HEK293 (cell line): ENCODE measurements at regions not wholly inside any gene's neighbourhood (a gene's known extent, or its start where the extent isn't known, plus 50 kb on each side); places are given as distances from the start of the nearest gene placed in this dataset.

Experiments
- CTCF ChIA-PET: fragments of 350-600 bp; formaldehyde crosslinking; extraction: SDS; loops from one replicate; lab custom pipeline; 2021; ENCODE audit warnings: antibody characterized with exemption; lab: Yijun Ruan, JAX
- POLR2A ChIA-PET: fragments of 300-600 bp; formaldehyde crosslinking; extraction: SDS; loops from one replicate; lab custom pipeline; 2020; ENCODE audit warnings: antibody characterized with exemption, inconsistent platforms; lab: Yijun Ruan, JAX
- H3K27ac ChIP-seq: fragments of 200-500 bp; sonication (Bioruptor generic); 2 replicates; pipeline ENCODE4 v1.5.1; 2014; ENCODE audit warnings: low read depth, low read length, control low read depth, inconsistent platforms; ENCODE audit errors: extremely low read depth
- H3K36me3 ChIP-seq, 2 experiments: fragments of 200-500 bp in 1 of 2; sonication (Bioruptor generic) in 1 of 2; 1 replicate in 1 of 2; 2 replicates in 1 of 2; pipeline ENCODE4 v1.5.1; 2014 to 2017; ENCODE audit warnings: inconsistent platforms in 2 of 2, low read length in 2 of 2; ENCODE audit not compliant: control insufficient read depth in 2 of 2, insufficient read depth in 1 of 2
- H3K4me1 ChIP-seq: fragments of 200-500 bp; sonication (Bioruptor generic); 2 replicates; pipeline ENCODE4 v1.5.1; 2014; ENCODE audit warnings: mild to moderate bottlenecking, low read length, inconsistent platforms; ENCODE audit not compliant: control insufficient read depth, insufficient read depth
- H3K4me3 ChIP-seq: 2 replicates; pipeline ENCODE4 v1.5.1; 2011; ENCODE audit warnings: low read depth, mild to moderate bottlenecking, control low read depth, low read length, moderate library complexity
- H3K9me3 ChIP-seq: fragments of 200-500 bp; sonication (Bioruptor generic); 2 replicates; pipeline ENCODE4 v1.5.1; 2014; ENCODE audit warnings: low read depth, low read length, inconsistent platforms; ENCODE audit not compliant: control insufficient read depth, insufficient read depth
- BCL11A ChIP-seq: fragments of 450-650 bp; formaldehyde crosslinking; IDR thresholded peaks from 2 replicates; pipeline ENCODE4 v1.5.1; 2016; ENCODE audit warnings: low read depth, missing biosample characterization, missing genetic modification characterization
- GFI1B ChIP-seq: fragments of 450-650 bp; formaldehyde crosslinking; IDR thresholded peaks from 2 replicates; pipeline ENCODE4 v1.5.1; 2016; ENCODE audit warnings: missing biosample characterization, missing genetic modification characterization
- SETDB1 ChIP-seq: IDR thresholded peaks from one replicate; pipeline ENCODE4 v1.6.1; 2017; ENCODE audit warnings: mild to moderate bottlenecking, low read length, moderate library complexity, mixed read lengths; ENCODE audit not compliant: insufficient read length
- ZBTB1 ChIP-seq: fragments of 450-650 bp; formaldehyde crosslinking; IDR thresholded peaks from 2 replicates; pipeline ENCODE4 v1.5.1; 2016; ENCODE audit warnings: missing biosample characterization, missing genetic modification characterization
- ZFHX2 ChIP-seq: fragments of 450-650 bp; formaldehyde crosslinking; conservative IDR thresholded peaks from 2 replicates; pipeline ENCODE4 v1.5.1; 2016; ENCODE audit warnings: missing biosample characterization, missing genetic modification characterization
- ZIC2 ChIP-seq: fragments of 450-650 bp; formaldehyde crosslinking; IDR thresholded peaks from 2 replicates; pipeline ENCODE4 v1.5.1; 2016; ENCODE audit warnings: missing biosample characterization, missing genetic modification characterization
- ZNF112 ChIP-seq: fragments of 450-650 bp; formaldehyde crosslinking; IDR thresholded peaks from 2 replicates; pipeline ENCODE4 v1.5.0; 2017; ENCODE audit warnings: missing biosample characterization, missing genetic modification characterization
- ZNF114 ChIP-seq: fragments of 450-650 bp; formaldehyde crosslinking; IDR thresholded peaks from 2 replicates; pipeline ENCODE4 v1.5.0; 2017; ENCODE audit warnings: missing biosample characterization, missing genetic modification characterization
- ZNF157 ChIP-seq: fragments of 450-650 bp; formaldehyde crosslinking; IDR thresholded peaks from 2 replicates; pipeline ENCODE4 v1.5.1; 2016; ENCODE audit warnings: missing biosample characterization, missing genetic modification characterization
- ZNF175 ChIP-seq: fragments of 450-650 bp; formaldehyde crosslinking; IDR thresholded peaks from 2 replicates; pipeline ENCODE4 v1.5.1; 2016; ENCODE audit warnings: missing biosample characterization, missing genetic modification characterization
- ZNF211 ChIP-seq: fragments of 450-650 bp; formaldehyde crosslinking; IDR thresholded peaks from 2 replicates; pipeline ENCODE4 v1.5.1; 2016; ENCODE audit warnings: low read depth, missing biosample characterization, missing genetic modification characterization
- ZNF529 ChIP-seq: fragments of 450-650 bp; formaldehyde crosslinking; IDR thresholded peaks from 2 replicates; pipeline ENCODE4 v1.5.1; 2017; ENCODE audit warnings: missing genetic modification characterization, missing biosample characterization; ENCODE audit not compliant: insufficient replicate concordance
- ZNF600 ChIP-seq: fragments of 450-650 bp; formaldehyde crosslinking; IDR thresholded peaks from 2 replicates; pipeline ENCODE4 v1.5.1; 2016; ENCODE audit warnings: missing biosample characterization, missing genetic modification characterization
- ZNF76 ChIP-seq: fragments of 450-650 bp; formaldehyde crosslinking; IDR thresholded peaks from 2 replicates; pipeline ENCODE4; 2016; ENCODE audit warnings: low read depth, missing biosample characterization, missing genetic modification characterization, borderline replicate concordance
- ZNF791 ChIP-seq: fragments of 450-650 bp; formaldehyde crosslinking; IDR thresholded peaks from 2 replicates; pipeline ENCODE4 v1.5.1; 2016; ENCODE audit warnings: missing biosample characterization, missing genetic modification characterization
- ZXDB ChIP-seq: fragments of 450-650 bp; formaldehyde crosslinking; IDR thresholded peaks from 2 replicates; pipeline ENCODE4 v1.5.1; 2016; ENCODE audit warnings: missing biosample characterization, missing genetic modification characterization
- TF ChIP-seq, protein P1 (sequence below): fragments of 450-650 bp; formaldehyde crosslinking; IDR thresholded peaks from 2 replicates; pipeline ENCODE4 v1.5.1; 2016; ENCODE audit warnings: missing biosample characterization, missing genetic modification characterization
- TF ChIP-seq, protein P2 (sequence below): fragments of 450-650 bp; formaldehyde crosslinking; IDR thresholded peaks from 2 replicates; pipeline ENCODE4 v1.5.1; 2017; ENCODE audit warnings: missing biosample characterization, mild to moderate bottlenecking, missing genetic modification characterization, moderate library complexity
- TF ChIP-seq, protein P3 (sequence below): fragments of 450-650 bp; formaldehyde crosslinking; IDR thresholded peaks from 2 replicates; pipeline ENCODE4 v1.5.1; 2016; ENCODE audit warnings: missing biosample characterization, missing genetic modification characterization
- TF ChIP-seq, protein P4 (sequence below): fragments of 450-650 bp; formaldehyde crosslinking; IDR thresholded peaks from 2 replicates; pipeline ENCODE4 v1.5.1; 2016; ENCODE audit warnings: missing biosample characterization, missing genetic modification characterization, low read depth
- TF ChIP-seq, protein P5 (sequence below): fragments of 450-650 bp; formaldehyde crosslinking; IDR thresholded peaks from 2 replicates; pipeline ENCODE4 v1.5.1; 2016; ENCODE audit warnings: missing biosample characterization, missing genetic modification characterization

DNA sequence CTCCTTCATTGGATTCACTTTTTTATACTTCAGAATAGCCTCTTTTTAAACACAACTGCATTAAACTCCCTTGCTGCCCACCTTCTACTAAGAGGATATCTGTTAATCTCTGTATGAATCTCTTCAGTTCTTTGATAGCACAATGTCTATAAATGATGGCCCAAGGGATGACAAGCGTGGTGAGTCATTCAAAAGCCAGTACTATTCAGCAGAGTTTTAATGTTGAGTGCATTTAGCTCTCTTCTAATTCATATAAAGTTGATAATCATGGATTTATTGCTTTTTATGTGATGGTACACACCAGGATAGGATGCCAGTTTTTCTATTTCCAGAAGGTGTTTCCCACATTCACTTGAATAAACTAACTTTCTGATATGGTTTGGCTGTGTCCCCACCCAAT lies 57.4 kb upstream of the HECTD2 start:
- ChIA-PET POLR2A (no interaction called here), CTCF (no interaction called here)
- Histone ChIP-seq H3K4me1 (no peaks in the 10 kb centered on the region), H3K27ac (no peak overlapping the region), H3K4me3 (no peak overlapping the region), H3K9me3 (no peaks in the 10 kb centered on the region), H3K36me3 (no peaks in the 10 kb centered on the region)
- TF ChIP-seq ZNF114 (tag by site-specific recombination) = no peak
- TF ChIP-seq ZNF791 = no peak
- no peak for TF ChIP-seq ZNF157
- TF ChIP-seq BCL11A (tag by site-specific recombination) = no peak
- TF ChIP-seq, protein P1, sequence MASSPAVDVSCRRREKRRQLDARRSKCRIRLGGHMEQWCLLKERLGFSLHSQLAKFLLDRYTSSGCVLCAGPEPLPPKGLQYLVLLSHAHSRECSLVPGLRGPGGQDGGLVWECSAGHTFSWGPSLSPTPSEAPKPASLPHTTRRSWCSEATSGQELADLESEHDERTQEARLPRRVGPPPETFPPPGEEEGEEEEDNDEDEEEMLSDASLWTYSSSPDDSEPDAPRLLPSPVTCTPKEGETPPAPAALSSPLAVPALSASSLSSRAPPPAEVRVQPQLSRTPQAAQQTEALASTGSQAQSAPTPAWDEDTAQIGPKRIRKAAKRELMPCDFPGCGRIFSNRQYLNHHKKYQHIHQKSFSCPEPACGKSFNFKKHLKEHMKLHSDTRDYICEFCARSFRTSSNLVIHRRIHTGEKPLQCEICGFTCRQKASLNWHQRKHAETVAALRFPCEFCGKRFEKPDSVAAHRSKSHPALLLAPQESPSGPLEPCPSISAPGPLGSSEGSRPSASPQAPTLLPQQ (tag by site-specific recombination) = no peak
- TF ChIP-seq ZNF211 (tag by site-specific recombination) = no peak
- TF ChIP-seq, protein P2, sequence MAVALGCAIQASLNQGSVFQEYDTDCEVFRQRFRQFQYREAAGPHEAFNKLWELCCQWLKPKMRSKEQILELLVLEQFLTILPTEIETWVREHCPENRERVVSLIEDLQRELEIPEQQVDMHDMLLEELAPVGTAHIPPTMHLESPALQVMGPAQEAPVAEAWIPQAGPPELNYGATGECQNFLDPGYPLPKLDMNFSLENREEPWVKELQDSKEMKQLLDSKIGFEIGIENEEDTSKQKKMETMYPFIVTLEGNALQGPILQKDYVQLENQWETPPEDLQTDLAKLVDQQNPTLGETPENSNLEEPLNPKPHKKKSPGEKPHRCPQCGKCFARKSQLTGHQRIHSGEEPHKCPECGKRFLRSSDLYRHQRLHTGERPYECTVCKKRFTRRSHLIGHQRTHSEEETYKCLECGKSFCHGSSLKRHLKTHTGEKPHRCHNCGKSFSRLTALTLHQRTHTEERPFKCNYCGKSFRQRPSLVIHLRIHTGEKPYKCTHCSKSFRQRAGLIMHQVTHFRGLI (tag by site-specific recombination) = no peak

DNA sequence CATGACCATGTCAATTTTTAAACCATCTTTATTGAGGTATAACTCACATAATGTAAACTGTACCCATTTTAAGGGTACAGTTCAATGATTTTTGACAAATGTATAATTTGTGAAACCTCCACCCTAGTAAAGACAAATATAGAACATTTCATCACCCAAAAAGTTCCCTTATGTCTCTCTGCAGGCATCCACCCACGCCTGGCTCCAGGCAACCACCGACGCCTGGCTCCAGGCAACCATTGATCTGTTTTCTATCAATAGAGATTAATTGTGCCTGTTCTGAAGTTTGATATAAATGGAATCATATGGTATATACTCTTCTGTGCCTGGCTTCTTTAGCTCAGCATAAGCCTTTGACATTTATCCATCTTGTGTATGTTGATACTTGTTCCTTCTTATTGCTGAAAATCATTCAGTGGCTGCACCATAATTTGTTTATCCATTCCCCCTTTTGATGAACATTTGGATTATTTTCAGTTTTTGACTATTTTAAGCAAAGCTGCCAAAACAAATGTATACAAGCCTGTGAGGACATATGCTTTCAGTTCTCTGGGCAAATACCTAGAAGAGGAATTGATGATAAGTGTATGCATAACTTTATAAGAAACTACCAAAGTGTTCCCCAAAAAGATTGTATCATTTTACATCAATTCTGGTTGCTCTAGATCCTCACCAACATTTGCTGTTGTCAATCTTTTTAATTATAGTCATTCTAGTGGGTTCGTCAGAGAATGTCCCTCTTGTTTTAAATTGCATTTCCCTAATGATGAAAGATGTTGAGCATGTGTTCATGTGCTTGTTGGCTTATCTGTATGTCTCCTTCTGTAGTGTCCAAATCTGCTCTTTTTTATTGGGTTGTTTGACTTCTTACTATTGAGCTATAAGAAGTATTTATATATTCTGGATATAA lies 55.7 kb upstream of the HECTD2 start:
- H3K36me3 ChIP-seq = no peaks in the 10 kb centered on the region
- TF ChIP-seq, protein P3, sequence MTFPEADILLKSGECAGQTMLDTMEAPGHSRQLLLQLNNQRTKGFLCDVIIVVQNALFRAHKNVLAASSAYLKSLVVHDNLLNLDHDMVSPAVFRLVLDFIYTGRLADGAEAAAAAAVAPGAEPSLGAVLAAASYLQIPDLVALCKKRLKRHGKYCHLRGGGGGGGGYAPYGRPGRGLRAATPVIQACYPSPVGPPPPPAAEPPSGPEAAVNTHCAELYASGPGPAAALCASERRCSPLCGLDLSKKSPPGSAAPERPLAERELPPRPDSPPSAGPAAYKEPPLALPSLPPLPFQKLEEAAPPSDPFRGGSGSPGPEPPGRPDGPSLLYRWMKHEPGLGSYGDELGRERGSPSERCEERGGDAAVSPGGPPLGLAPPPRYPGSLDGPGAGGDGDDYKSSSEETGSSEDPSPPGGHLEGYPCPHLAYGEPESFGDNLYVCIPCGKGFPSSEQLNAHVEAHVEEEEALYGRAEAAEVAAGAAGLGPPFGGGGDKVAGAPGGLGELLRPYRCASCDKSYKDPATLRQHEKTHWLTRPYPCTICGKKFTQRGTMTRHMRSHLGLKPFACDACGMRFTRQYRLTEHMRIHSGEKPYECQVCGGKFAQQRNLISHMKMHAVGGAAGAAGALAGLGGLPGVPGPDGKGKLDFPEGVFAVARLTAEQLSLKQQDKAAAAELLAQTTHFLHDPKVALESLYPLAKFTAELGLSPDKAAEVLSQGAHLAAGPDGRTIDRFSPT = no peak
- TF ChIP-seq ZNF175 (tag by site-specific recombination) (no peak), ZNF600 (tag by site-specific recombination) (no peak), ZNF112 (no peak), GFI1B (no peak), ZFHX2 (tag by site-specific recombination) (no peak), ZNF76 (tag by site-specific recombination) (no peak), ZXDB (no peak), ZBTB1 (no peak), ZNF529 (tag by site-specific recombination) (no peak), SETDB1 (no peak), ZIC2 (tag by site-specific recombination) (no peak)
- TF ChIP-seq, protein P4, sequence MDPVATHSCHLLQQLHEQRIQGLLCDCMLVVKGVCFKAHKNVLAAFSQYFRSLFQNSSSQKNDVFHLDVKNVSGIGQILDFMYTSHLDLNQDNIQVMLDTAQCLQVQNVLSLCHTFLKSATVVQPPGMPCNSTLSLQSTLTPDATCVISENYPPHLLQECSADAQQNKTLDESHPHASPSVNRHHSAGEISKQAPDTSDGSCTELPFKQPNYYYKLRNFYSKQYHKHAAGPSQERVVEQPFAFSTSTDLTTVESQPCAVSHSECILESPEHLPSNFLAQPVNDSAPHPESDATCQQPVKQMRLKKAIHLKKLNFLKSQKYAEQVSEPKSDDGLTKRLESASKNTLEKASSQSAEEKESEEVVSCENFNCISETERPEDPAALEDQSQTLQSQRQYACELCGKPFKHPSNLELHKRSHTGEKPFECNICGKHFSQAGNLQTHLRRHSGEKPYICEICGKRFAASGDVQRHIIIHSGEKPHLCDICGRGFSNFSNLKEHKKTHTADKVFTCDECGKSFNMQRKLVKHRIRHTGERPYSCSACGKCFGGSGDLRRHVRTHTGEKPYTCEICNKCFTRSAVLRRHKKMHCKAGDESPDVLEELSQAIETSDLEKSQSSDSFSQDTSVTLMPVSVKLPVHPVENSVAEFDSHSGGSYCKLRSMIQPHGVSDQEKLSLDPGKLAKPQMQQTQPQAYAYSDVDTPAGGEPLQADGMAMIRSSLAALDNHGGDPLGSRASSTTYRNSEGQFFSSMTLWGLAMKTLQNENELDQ (tag by site-specific recombination) = no peak
- TF ChIP-seq, protein P5, sequence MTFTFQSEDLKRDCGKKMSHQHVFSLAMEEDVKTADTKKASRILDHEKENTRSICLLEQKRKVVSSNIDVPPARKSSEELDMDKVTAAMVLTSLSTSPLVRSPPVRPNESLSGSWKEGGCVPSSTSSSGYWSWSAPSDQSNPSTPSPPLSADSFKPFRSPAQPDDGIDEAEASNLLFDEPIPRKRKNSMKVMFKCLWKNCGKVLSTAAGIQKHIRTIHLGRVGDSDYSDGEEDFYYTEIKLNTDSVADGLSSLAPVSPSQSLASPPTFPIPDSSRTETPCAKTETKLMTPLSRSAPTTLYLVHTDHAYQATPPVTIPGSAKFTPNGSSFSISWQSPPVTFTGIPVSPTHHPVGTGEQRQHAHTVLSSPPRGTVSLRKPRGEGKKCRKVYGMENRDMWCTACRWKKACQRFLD (tag by site-specific recombination) = no peak
- TF ChIP-seq, all 188 proteins: peak for 0
- Histone ChIP-seq H3K4me3 (no peak overlapping the region), H3K4me1 (no peaks in the 10 kb centered on the region), H3K27ac (no peak overlapping the region), H3K9me3 (no peaks in the 10 kb centered on the region)
- POLR2A ChIA-PET = no interaction called here
- CTCF ChIA-PET = interaction anchor here (0.5 to 1.2 kb wide), 3 partner anchors 15 to 340 kb away, joined by 4 to 5 read pairs (median 4); no protein-coding TSS in a partner anchor
